GM18499 (cell line): ENCODE measurements at regions not wholly inside any gene's neighbourhood (a gene's known extent, or its start where the extent isn't known, plus 50 kb on each side); places are given as distances from the start of the nearest gene placed in this dataset.
"Not testable (repeated sequence)": the region's sequence is repeated elsewhere in the genome, so short reads cannot be mapped to it uniquely, and the experiment has no call there.

Source experiments
- ATAC-seq: cut with Tn5 transposase; IDR thresholded peaks from one replicate; pipeline ENCODE4 v1.9.1; 2021; ENCODE audit warnings: moderate number of reproducible peaks; ENCODE audit not compliant: insufficient read depth, unreplicated experiment

DNA sequence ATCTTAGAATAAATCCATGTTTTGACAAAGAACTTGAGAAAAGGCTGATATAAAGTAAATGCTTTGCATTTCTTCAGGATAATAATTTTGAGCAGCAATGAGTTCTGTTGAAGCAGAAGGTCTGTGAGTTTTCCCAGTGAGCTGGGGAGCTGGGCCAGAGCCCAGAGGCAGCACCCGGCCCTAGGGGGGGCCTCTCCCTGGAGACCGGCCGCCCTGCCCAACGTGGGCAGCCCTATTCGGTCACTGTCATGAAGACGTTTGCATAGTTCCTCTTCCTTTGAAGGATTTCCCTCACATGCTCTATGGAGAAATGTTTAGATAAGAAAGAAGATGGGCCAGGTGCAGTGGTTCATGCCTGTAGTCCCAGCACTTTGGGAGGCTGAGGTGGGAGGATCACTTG lies 404.8 kb downstream of the THBS2 start:
- no peak for ATAC-seq

DNA sequence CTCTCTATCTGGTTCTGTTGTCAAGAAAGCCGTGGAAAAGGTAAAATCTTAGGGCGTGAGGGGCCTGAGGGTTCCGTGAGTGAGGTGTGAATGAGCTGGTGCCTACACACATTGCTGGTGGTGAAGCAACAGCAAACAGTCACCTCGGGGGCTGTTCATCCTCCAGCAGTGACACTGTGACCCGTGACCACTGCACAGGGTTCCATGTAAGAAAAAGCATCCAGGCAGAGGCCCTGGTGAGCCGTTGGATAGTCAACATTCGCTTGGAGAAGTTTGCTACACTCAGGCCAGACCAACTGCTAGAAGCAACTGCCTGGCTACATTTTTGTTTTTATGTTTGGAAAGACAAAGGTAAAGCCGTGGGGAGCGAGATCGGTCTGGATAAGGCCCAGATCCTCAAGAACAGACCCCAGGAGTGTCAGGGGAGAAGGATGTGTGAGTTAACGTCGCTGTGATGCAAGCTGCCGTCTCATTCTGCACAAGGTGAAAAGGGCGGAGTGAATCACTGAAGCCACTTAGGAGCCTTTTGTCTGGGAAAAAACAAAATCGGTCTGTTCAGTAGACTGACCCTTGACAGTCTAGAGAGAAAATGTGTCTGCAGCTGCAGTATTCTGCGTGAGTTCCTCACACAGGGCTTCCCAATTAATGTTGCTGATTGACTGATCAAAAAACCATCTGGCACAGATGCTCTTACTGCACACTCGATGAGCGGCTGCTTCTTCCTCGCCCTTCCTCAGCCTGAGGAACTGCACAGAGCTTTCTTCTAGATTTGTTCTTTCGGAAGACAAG lies 404.0 kb downstream of the SMOC2 start:
- no peak for ATAC-seq

DNA sequence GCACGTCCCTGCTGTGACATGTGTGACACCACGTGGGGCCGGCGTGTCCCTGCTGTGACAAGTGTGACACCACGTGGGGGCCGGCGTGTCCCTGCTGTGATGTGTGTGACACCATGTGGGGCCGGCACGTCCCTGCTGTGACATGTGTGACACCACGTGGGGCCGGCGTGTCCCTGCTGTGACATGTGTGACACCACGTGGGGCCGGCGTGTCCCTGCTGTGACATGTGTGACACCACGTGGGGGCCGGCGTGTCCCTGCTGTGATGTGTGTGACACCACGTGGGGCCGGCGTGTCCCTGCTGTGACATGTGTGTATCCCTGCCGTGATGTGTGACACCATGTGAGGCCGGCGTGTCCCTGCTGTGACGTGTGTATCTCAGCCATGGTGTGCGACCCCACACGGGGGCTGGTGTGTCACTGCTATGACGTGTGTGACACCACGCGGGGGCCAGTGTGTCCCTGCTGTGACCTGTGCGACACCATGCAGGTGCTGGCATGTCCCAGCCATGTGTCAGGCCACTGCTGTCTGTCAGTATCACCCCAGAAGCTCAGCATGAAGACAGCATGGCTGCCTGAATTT lies 401.7 kb downstream of the SMOC2 start:
- not testable (repeated sequence) for ATAC-seq

DNA sequence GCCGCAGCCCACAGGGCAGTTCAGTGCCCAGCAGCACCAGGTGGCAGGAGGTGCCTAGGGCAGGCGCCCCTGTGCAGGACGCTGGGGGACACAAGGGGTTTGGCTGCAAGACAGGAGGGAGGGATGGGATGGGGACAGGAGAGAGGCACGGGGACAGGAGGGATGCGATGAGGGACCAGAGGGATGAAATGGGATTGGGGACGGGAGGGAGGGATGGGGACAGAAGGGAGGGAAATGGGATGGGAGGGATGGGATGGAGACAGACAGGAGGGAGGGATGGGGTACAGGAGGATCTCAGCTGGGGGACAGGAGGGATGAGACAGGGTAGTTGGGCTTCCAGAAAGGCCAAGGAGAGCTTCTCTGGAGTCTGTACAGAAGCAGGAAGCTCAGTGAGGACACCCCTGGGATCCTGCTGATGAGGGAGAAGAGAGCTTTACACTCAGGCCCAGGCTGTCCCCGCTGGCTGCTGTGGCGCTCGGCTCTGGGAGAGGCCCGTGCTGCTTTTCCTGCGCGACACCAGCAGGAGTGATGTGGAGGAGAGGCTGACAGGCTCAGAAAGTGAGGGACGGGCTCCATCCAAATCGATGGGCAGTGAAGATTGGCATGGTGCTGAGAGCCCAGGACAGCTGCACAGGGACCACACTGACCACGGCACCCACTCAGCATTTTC lies 400.8 kb downstream of the SMOC2 start:
- no peak for ATAC-seq

DNA sequence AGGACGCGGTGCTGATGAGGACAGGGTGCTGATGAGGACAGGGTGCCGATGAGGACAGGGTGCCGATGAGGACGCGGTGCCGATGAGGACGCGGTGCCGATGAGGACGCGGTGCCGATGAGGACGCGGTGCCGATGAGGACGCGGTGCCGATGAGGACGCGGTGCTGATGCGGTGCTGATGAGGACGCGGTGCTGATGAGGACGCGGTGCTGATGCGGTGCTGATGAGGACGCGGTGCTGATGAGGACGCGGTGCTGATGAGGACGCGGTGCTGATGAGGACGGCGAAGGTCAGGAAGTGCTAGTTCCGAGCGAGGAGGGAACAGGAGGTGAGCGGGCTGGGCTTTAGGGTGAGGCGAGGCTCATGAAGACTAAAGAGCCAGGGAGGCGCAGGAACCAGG lies 399.9 kb downstream of the SMOC2 start:
- not testable (repeated sequence) for ATAC-seq

DNA sequence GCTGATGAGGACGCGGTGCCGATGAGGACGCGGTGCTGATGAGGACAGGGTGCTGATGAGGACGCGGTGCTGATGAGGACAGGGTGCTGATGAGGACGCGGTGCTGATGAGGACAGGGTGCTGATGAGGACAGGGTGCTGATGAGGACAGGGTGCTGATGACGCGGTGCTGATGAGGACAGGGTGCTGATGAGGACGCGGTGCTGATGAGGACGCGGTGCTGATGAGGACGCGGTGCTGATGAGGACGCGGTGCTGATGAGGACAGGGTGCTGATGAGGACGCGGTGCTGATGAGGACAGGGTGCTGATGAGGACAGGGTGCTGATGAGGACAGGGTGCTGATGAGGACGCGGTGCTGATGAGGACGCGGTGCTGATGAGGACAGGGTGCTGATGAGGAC lies 399.3 kb downstream of the SMOC2 start:
- not testable (repeated sequence) for ATAC-seq

DNA sequence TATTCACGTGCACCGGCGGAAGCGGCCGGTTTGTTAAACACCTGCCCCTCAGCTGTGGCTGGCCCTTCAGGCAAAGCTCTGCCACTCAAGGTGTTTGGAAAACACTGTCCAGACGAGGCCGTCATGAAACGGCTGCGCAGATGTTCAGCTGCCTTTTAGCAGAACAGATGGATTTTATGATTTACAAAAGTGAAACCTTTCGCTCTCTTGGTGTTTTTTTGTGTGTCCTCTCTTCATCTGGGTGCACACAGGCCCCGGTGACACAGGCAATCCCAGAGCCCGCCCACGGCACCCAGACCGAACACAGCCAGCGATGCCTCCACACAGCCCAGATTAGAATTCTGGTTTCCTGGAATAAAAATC lies 397.0 kb downstream of the SMOC2 start:
- no peak for ATAC-seq

DNA sequence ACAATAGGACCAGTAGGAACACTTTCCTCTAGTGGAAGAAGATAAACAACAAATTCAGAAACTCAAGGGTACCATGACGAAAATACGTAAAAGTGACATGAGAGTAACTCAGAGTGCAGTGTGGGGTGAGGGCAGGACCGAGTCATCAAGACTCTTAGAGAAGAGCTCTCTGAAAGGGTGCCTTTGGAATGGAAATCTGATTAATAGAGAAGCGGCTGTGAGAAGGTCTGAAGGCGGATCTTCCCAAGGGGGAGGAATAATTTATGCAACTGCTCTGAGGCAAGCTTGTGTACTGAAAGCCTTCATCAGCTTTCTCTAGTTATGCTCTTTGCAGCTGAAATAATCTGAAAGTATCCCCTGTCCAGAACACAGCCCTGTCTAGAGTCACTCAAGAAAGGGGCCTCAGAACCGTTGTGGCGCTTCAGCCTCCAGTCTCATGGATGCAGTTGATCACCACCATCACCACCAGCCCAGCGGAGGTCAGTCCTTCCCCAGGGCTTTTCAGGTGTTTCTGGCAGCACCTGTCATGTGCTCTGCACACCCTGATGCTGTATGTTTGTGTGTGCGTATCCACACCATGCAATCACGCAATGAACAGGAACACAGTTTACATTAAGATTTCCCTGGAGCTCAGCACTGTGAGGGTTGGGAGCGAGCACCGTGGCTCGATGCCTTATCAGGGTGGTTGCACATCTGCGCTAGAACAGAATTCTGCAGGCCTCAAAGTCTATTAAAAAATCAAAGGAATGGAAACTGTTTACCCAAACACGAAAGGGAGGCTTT lies 396.5 kb downstream of the SMOC2 start:
- no peak for ATAC-seq

DNA sequence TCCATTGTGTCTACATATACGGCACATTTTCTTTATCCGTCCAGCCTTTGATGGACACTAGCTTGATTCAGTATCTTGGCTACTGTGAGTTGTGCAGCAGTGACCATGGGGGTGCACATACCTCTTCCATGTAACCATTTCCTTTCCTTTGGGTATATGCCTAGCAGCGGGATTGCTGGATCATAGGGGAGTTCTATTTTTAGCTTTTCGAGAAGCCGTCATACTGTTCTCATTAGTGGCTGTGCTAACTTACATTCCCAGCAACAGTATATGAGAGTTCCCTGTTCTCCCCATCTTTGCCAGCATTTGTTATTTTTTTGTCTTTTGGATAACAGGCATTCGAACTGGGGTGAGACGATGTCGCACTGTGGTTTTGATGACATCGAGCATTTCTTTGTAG lies 395.0 kb downstream of the SMOC2 start:
- no peak for ATAC-seq

DNA sequence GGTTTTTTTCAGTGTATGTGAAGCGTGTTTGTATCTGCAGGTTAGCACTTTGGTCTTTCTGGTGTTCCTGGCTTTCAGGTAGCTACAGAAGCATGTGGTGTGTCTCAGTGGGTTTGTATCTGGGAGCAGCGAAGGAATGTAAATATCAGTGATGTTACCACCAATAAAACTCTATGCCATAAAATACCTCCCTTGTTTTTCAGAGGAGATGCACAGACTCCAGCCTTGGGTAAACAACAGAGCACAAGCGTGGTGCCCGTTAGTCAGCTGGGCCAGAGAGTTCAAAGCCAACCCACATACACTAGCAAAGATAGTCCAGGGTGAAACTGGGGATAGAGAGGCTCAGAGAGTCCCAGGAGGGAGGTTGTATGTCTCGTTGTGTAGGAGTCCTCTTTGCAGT lies 393.8 kb downstream of the SMOC2 start:
- ATAC-seq, result no peak

DNA sequence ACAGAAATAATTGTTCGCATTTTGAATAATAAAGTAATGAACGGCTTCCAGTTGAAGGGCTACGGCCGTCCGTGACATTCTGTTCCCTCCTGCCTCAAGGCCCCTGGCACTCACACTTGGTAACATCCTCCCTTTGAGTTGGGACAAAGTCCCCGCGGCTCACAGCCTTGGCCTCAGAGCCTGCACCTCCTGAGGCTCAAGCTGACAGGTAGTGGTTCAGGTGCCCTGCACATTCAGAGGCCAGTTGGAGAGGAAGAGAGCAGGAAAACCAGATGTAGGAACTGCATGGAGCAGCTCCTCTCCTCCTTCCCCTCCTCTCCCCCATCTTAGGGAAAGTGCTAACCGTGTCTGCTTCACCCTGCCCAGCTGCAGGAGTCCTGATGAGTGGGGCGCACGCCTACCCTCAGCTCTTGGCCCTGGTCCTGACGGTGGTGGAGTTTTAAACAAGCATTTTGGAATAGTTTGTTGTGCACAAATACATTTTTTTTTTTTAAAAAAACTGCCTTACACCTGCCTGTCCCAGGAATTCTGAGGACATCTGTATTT lies 393.1 kb downstream of the SMOC2 start:
- ATAC-seq, result no peak

DNA sequence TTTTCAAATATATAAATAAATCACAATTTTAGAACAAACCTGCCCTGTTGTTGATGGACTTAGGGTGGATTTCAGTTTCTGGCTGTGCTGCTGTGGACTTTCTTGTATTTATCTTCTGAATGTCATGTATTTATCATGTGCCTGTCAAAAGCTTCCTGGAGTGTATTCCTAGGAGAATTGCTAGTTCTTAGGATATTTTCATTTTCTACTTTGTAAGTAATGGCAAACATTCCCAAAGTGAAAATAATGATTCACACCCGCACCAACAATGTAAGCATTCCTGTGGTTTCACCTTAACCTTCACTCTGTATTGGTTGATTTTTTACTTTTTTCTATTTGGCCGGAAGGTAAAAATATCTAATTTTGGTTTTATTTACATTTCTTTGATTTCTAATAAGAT lies 387.8 kb downstream of the SMOC2 start:
- no peak for ATAC-seq

DNA sequence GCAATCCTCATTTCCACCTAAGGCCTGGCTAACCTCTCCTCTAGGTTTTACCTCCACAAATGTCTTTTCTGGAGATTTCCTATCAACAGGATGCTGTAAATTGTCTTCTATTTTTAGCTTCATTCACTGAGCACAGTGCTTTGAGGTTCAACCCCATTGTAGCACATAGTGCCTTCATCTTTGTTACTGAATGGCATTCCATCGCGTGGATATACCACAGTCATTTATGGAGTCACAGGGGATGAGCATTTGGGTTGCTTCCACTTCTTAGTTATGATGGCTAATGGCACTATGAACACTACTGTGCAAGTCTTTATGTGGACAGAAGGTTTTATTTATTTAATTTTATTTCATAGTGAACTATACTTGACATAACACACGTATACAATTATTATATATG lies 387.1 kb downstream of the SMOC2 start:
- no peak for ATAC-seq

DNA sequence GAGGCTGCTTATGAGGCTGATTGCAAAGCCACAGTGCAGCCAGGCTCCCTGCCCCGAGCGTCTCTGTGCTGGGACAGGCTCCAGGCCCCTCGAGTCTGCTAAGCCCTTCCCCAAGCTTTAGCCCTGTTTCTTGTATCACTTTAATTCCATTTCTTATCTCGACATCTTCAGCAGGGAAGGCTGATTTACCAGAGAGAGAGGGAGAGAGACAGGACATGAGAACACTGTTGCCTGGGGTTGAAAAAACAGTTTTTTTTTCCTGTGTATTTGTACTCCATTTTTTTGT lies 386.5 kb downstream of the SMOC2 start:
- no peak for ATAC-seq

DNA sequence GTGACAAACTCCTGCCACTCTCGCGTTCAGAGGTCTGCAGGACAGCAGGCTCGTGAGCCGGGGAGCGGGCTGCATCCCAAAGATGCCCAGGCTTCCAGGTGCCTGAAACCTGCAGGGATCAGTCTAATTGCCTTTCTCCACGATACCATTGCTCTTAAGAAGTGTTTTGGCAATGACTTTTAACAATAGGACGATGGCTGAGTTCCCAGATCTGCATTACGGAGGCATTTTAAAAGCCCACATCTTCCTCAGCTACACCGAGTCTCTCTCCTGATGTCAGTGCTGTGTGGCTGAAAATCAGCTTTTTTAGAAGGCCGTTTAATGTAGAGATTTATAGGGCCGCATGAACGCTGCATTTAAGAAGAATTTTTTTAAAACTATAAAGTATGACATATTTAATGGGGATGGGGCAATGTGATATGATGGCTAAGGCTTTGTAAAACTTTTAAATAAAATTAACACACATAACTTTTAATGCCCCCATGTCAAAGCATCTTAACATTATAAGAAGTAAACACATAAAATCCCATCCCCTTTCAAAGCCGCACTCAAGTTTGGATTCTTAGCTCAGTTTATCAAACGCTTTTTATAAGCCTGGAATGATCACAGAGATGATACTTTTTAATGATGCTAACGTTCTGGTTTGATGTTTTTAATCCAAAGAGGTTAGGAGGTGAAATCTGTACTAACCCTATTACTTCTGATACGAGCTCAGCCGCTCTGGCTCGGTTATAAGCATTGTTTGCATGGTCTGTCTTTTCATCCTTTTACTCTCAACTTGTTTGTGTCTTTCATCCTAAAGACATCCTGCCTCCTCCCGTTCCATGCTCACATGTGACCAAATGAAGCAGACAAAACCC lies 386.0 kb downstream of the SMOC2 start:
- no peak for ATAC-seq

DNA sequence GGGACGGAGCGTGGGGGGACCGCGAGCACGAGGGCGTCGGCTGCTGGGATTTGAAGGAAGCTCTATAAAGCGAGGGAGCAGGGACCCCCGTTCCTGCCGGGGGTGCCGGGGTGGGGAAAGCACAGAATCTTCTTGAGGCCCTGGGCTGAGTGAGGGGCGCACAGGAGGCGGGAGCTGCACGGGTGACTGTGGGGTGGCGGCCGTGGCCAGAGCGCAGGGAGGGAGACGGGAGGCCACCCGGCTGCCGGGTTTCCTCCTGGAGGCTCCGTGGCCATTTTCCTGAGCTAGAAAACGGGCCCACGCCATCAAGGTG lies 385.1 kb downstream of the SMOC2 start:
- no peak for ATAC-seq

DNA sequence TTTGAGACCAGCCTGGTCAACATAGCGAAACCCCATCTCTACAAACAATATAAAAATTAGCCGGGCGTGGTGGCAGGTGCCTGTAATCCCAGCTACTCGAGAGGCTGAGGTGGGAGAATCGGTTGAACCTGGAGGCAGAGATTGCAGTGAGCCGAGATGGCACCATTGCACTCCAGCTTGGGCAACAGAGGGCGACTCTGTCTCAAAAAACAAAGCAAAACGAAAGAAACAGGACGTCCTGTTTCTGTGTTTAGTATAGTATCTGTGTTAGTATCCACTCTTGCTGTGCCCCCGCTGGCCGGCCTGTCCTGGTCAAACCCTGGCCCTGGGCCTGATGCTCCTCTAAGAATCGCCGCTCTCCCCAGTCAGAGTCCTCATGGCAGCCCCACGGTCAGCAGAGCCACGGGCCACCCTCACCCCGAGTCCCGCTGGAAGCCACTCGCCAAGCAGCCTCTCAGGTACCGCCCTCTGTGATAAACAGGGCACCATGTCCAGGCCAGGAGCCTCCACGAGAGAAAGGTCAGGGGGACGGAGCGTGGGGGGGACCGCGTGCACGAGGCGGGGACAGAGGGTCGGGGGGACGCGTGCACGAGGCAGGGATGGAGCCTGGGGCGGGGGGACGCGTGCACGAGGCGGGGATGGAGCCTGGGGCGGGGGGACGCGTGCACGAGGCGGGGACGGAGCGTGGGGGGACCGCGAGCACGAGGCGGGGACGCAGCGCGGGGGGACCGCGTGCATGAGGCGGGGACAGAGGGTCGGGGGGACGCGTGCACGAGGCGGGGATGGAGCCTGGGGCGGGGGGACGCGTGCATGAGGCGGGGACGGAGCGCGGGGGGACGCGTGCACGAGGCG lies 384.5 kb downstream of the SMOC2 start:
- no peak for ATAC-seq

DNA sequence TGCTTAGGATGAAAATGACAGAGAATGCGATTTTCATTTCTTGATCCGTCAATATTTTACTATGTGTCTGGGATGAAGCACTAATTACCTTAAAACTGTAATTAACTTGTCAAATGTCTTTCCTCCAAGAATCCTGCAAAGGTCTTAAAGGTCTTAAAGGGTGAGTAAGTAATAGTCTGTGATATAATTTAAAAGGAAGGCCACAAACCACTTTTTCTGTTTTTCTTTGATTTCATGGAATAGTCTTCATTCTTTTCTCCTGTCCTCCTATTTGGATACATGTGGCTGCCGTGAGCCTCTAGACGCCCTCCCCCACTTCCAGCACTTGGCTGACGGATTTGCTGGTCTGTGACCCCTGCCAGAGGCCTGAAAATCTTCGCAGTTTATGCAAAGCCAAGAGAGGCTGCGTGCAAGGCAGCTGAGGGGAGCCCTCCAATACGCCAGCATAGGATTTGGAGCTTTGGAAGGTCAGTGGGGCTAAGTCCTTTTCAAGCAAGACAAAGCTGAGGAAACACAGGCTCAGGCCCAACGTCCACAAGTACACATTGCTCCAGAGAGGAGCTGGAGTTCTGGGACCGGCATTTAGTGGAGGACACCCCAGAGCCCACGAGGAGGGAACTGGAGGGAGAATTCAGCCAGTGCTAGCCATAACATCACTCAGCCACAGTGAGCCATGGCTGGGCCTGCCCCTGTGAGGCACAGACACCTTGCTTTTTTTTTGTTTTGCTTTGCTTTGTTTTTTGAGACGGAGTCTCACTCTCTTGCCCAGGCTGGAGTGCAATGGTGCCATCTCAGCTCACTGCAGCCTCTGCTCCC lies 382.6 kb downstream of the SMOC2 start:
- ATAC-seq, result no peak
